Cardiac fibroblast (primary cell): ENCODE measurements at regions not wholly inside any gene's neighbourhood (a gene's known extent, or its start where the extent isn't known, plus 50 kb on each side); places are given as distances from the start of the nearest gene placed in this dataset.
"Not testable (repeated sequence)": the region's sequence is repeated elsewhere in the genome, so short reads cannot be mapped to it uniquely, and the experiment has no call there.

ENCODE experiments used
- DNase-seq, 2 donors: peaks; one replicate each; pipeline versions ENCODE4 v3.0.0 to v3.0.0-alpha.2; 2010; ENCODE audit warnings: low read depth in 2 of 2
- H3K4me3 ChIP-seq, 2 donors: replicated peaks in 1 of 2; 1 replicate in 1 of 2; 2 replicates in 1 of 2; pipeline ENCODE4 v1.5.1; 2011; ENCODE audit warnings: low read depth in 2 of 2, low read length in 2 of 2, mild to moderate bottlenecking in 2 of 2, moderate library complexity in 1 of 2
- CTCF ChIP-seq: IDR thresholded peaks from one replicate; pipeline ENCODE4 v1.5.1; 2011; ENCODE audit warnings: low read depth, mild to moderate bottlenecking, low read length, inconsistent platforms

- no peak overlapping the region for H3K4me3 ChIP-seq
- no peak for DNase-seq
- no peak for TF ChIP-seq CTCF
Measured at GRCh38 chr7:110507369-110507768, 583.6 kb upstream of the LRRN3 start.

GRCh38 chr7:110507832-110508231 is 583.1 kb upstream of the LRRN3 start:
- no peak for DNase-seq
- H3K4me3 ChIP-seq: no peak overlapping the region
- no peak for TF ChIP-seq CTCF

- not testable (repeated sequence) for DNase-seq, H3K4me3 ChIP-seq
Measured at GRCh38 chr7:110514975-110515551, 575.9 kb upstream of the LRRN3 start.

GRCh38 chr7:110519851-110520250 is 571.1 kb upstream of the LRRN3 start:
- DNase-seq: no peak
- TF ChIP-seq CTCF: no peak
- no peak overlapping the region for H3K4me3 ChIP-seq

GRCh38 chr7:110521357-110521911 is 569.5 kb upstream of the LRRN3 start:
- no peak overlapping the region for H3K4me3 ChIP-seq
- DNase-seq: no peak
- no peak for TF ChIP-seq CTCF

- no peak for TF ChIP-seq CTCF
- no peak for DNase-seq
- no peak overlapping the region for H3K4me3 ChIP-seq
Measured at GRCh38 chr7:110522061-110522760, 568.7 kb upstream of the LRRN3 start.

- no peak for TF ChIP-seq CTCF
- no peak for DNase-seq
- no peak overlapping the region for H3K4me3 ChIP-seq
Measured at GRCh38 chr7:110522761-110523200, 568.1 kb upstream of the LRRN3 start.
